ENCODE measurements at regions not wholly inside any gene's neighbourhood (a gene's known extent, or its start where the extent isn't known, plus 50 kb on each side); places are given as distances from the start of the nearest gene placed in this dataset.

DNA sequence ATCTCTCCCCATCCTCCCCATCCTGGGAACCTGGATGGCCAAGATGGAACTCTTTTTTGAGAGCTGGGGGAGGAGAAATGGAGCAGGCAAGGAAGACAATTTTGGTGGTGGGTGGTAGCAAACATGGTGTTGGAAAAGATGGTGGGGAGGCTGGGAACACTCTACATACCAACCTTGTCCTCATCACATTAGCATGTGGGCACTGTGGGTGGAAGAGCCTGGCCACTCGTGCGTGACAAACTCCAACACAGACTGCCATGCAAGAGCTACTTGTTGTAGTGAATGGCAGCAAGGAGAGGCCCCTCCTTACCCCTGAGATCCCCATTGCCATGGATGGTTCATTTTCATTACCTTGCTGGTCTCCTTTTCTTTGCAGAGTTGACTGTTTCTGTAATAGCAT, 262.6 kb downstream of the RPLP1 start:
- no peak for TF ChIP-seq HDGF (IDR thresholded peaks at IDR 0.05; ENCODE audit: borderline replicate concordance)
- TF ChIP-seq ARNT (IDR thresholded peaks at IDR 0.05): no peak
- no peak for TF ChIP-seq ELF4 (IDR thresholded peaks at IDR 0.05)
- no peak for TF ChIP-seq SUZ12 (IDR thresholded peaks at IDR 0.05)
- no peak for TF ChIP-seq ZNF384 (IDR thresholded peaks at IDR 0.05)
- no peak for TF ChIP-seq TARDBP (IDR thresholded peaks at IDR 0.05)
- TF ChIP-seq NFRKB (IDR thresholded peaks at IDR 0.05): no peak
- no peak for TF ChIP-seq BHLHE40 (IDR thresholded peaks at IDR 0.05; ENCODE audit: borderline replicate concordance)
- no peak for TF ChIP-seq FOXA1 (IDR thresholded peaks at IDR 0.05)
- TF ChIP-seq L3MBTL2 (conservative IDR thresholded peaks at IDR 0.05): no peak
- no peak for TF ChIP-seq LEF1 (IDR thresholded peaks at IDR 0.05; ENCODE audit: borderline replicate concordance)
- no peak for TF ChIP-seq SP1 (IDR thresholded peaks at IDR 0.05)
- TF ChIP-seq FOXM1 (IDR thresholded peaks at IDR 0.05; ENCODE audit: borderline replicate concordance): no peak
- no peak for TF ChIP-seq FOXK2 (IDR thresholded peaks at IDR 0.05)

Data from HEK293T (cell line).